ENCODE measurements at regions not wholly inside any gene's neighbourhood (a gene's known extent, or its start where the extent isn't known, plus 50 kb on each side); places are given as distances from the start of the nearest gene placed in this dataset.
A peak's percentile ranks its signal among the peaks of the same experiment; 100 is the strongest.
"Not testable (repeated sequence)": the region's sequence is repeated elsewhere in the genome, so short reads cannot be mapped to it uniquely, and the experiment has no call there.

GRCh38 chr15:62904041-62904910 lies 138.3 kb upstream of the TPM1 start:
- peak in 1 of 2 donors; percentile 51 for DNase-seq (ENCODE audit: low read depth in 2 of 2)

DNA sequence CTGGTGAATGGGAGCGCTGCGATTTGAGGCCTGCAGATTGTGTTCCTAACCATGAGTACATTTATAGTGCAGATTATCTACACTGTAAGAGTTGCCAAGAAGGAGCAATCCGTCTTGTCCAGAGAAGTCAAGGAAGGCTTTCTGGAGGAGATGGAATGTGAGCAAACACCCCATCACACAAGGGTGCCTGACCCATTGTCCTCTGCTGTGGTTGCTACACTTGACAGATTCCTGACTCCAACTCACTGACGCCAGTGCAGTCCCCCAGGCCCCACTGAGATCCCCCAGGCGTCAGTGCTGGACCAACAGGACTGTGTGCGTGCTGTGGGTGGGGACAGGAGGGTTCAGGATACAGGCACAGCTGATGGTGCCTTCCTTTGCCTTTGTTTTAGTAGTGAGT lies 135.9 kb upstream of the TPM1 start:
- Histone ChIP-seq H3K4me3 (replicated peaks in 1 of 4; ENCODE audit: control extremely low read depth in 1 of 4, insufficient read depth in 1 of 4, low read depth in 3 of 4, low read length in 4 of 4) (no peak overlapping the region), H3K4me1 (ENCODE audit: control insufficient read depth, extremely low read depth, insufficient read depth, low read length) (no peaks in the 10 kb centered on the region), H3K4me2 (ENCODE audit: extremely low read depth, insufficient read depth, low read length) (no peak overlapping the region), H3K36me3 (ENCODE audit: control insufficient read depth, insufficient read depth, low read length) (no peaks in the 10 kb centered on the region), H3K27ac (ENCODE audit: insufficient read depth, low read length) (no peak overlapping the region), H3K9me3 (ENCODE audit: control insufficient read depth, insufficient read depth, low read depth, low read length) (no peaks in the 10 kb centered on the region), H3K79me2 (ENCODE audit: control insufficient read depth, insufficient read depth, low read length) (no peaks in the 10 kb centered on the region), H3K9ac (ENCODE audit: insufficient read depth, low read length) (no peak overlapping the region), H3K27me3 (ENCODE audit: control insufficient read depth, insufficient read depth, low read length) (no peaks in the 10 kb centered on the region), H2AFZ (ENCODE audit: low read length) (no peak overlapping the region), H4K20me1 (ENCODE audit: control insufficient read depth, extremely low read depth, insufficient read depth, low read length) (no peaks in the 10 kb centered on the region)
- DNase-seq (ENCODE audit: low read depth in 2 of 2), result no peak
- TF ChIP-seq EZH2 (IDR thresholded peaks at IDR 0.05; ENCODE audit: low read length, missing control alignments) (no peak), CTCF (conservative IDR thresholded peaks at IDR 0.05 in 1 of 2, IDR thresholded peaks at IDR 0.05 in 1 of 2; ENCODE audit: low read depth in 1 of 2, low read length in 2 of 2) (no peak)

More at GRCh38 chr15:62904041-62904910, 138.3 kb upstream of the TPM1 start:
- H2AFZ ChIP-seq (ENCODE audit: low read length), result no peak overlapping the region
- no peaks in the 10 kb centered on the region for H3K27me3 ChIP-seq (ENCODE audit: control insufficient read depth, insufficient read depth, low read length)
- no peak overlapping the region for H3K4me3 ChIP-seq (replicated peaks in 1 of 4; ENCODE audit: control extremely low read depth in 1 of 4, insufficient read depth in 1 of 4, low read depth in 3 of 4, low read length in 4 of 4)
- H3K9me3 ChIP-seq (ENCODE audit: control insufficient read depth, insufficient read depth, low read depth, low read length), result no peaks in the 10 kb centered on the region
- H3K4me1 ChIP-seq (ENCODE audit: control insufficient read depth, extremely low read depth, insufficient read depth, low read length), result no peaks in the 10 kb centered on the region
- no peaks in the 10 kb centered on the region for H3K79me2 ChIP-seq (ENCODE audit: control insufficient read depth, insufficient read depth, low read length)
- H4K20me1 ChIP-seq (ENCODE audit: control insufficient read depth, extremely low read depth, insufficient read depth, low read length), result no peaks in the 10 kb centered on the region
- no peak overlapping the region for H3K27ac ChIP-seq (ENCODE audit: insufficient read depth, low read length)
- TF ChIP-seq EZH2 (IDR thresholded peaks at IDR 0.05; ENCODE audit: low read length, missing control alignments) (no peak), CTCF (conservative IDR thresholded peaks at IDR 0.05 in 1 of 2, IDR thresholded peaks at IDR 0.05 in 1 of 2; ENCODE audit: low read depth in 1 of 2, low read length in 2 of 2) (peak in 1 of 2 donors; percentile 66)
- H3K36me3 ChIP-seq (ENCODE audit: control insufficient read depth, insufficient read depth, low read length), result no peaks in the 10 kb centered on the region
- no peak overlapping the region for H3K9ac ChIP-seq (ENCODE audit: insufficient read depth, low read length)
- H3K4me2 ChIP-seq (ENCODE audit: extremely low read depth, insufficient read depth, low read length), result no peak overlapping the region

DNA sequence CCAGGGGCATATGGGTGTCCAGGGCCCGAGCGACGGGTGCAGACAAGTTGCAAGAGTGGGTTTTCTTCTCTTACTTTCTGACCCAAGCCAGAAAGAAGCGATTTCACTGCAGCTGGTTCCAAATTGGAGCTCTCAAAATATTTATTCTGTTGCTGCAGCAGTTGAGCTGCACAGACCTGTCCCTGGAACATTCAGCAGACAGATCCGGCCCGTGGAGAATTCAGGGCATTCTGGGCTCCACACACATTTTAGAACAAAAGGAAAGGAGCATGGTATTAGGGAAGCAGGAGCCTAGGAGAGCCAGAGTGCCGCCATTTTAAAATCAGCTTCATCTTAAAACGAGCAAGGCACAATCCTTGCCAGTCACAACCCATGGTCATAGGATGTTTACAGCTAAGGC lies 135.3 kb upstream of the TPM1 start:
- no peak overlapping the region for H3K4me2 ChIP-seq (ENCODE audit: extremely low read depth, insufficient read depth, low read length)
- H3K9me3 ChIP-seq (ENCODE audit: control insufficient read depth, insufficient read depth, low read depth, low read length), result no peaks in the 10 kb centered on the region
- TF ChIP-seq EZH2 (IDR thresholded peaks at IDR 0.05; ENCODE audit: low read length, missing control alignments) (no peak), CTCF (conservative IDR thresholded peaks at IDR 0.05 in 1 of 2, IDR thresholded peaks at IDR 0.05 in 1 of 2; ENCODE audit: low read depth in 1 of 2, low read length in 2 of 2) (no peak)
- H3K27ac ChIP-seq (ENCODE audit: insufficient read depth, low read length), result no peak overlapping the region
- H3K36me3 ChIP-seq (ENCODE audit: control insufficient read depth, insufficient read depth, low read length), result no peaks in the 10 kb centered on the region
- no peaks in the 10 kb centered on the region for H3K79me2 ChIP-seq (ENCODE audit: control insufficient read depth, insufficient read depth, low read length)
- H2AFZ ChIP-seq (ENCODE audit: low read length), result no peak overlapping the region
- no peaks in the 10 kb centered on the region for H3K4me1 ChIP-seq (ENCODE audit: control insufficient read depth, extremely low read depth, insufficient read depth, low read length)
- no peak overlapping the region for H3K9ac ChIP-seq (ENCODE audit: insufficient read depth, low read length)
- no peak for DNase-seq (ENCODE audit: low read depth in 2 of 2)
- H3K27me3 ChIP-seq (ENCODE audit: control insufficient read depth, insufficient read depth, low read length), result no peaks in the 10 kb centered on the region
- H3K4me3 ChIP-seq (replicated peaks in 1 of 4; ENCODE audit: control extremely low read depth in 1 of 4, insufficient read depth in 1 of 4, low read depth in 3 of 4, low read length in 4 of 4), result no peak overlapping the region
- no peaks in the 10 kb centered on the region for H4K20me1 ChIP-seq (ENCODE audit: control insufficient read depth, extremely low read depth, insufficient read depth, low read length)

- H3K9ac ChIP-seq (ENCODE audit: insufficient read depth, low read length); H3K4me3 ChIP-seq (replicated peaks in 1 of 4; ENCODE audit: control extremely low read depth in 1 of 4, insufficient read depth in 1 of 4, low read depth in 3 of 4, low read length in 4 of 4); H3K4me2 ChIP-seq (ENCODE audit: extremely low read depth, insufficient read depth, low read length); H3K79me2 ChIP-seq (ENCODE audit: control insufficient read depth, insufficient read depth, low read length); H2AFZ ChIP-seq (ENCODE audit: low read length); H4K20me1 ChIP-seq (ENCODE audit: control insufficient read depth, extremely low read depth, insufficient read depth, low read length); H3K9me3 ChIP-seq (ENCODE audit: control insufficient read depth, insufficient read depth, low read depth, low read length); H3K27ac ChIP-seq (ENCODE audit: insufficient read depth, low read length); H3K4me1 ChIP-seq (ENCODE audit: control insufficient read depth, extremely low read depth, insufficient read depth, low read length); H3K36me3 ChIP-seq (ENCODE audit: control insufficient read depth, insufficient read depth, low read length); H3K27me3 ChIP-seq (ENCODE audit: control insufficient read depth, insufficient read depth, low read length); DNase-seq (ENCODE audit: low read depth in 2 of 2): not testable (repeated sequence)
Observed at GRCh38 chr15:62908341-62908740, 134.2 kb upstream of the TPM1 start.

Measured in fibroblast of lung (primary cell).